ENCODE measurements at regions not wholly inside any gene's neighbourhood (a gene's known extent, or its start where the extent isn't known, plus 50 kb on each side); places are given as distances from the start of the nearest gene placed in this dataset.
A peak's percentile ranks its signal among the peaks of the same experiment; 100 is the strongest.

DNA sequence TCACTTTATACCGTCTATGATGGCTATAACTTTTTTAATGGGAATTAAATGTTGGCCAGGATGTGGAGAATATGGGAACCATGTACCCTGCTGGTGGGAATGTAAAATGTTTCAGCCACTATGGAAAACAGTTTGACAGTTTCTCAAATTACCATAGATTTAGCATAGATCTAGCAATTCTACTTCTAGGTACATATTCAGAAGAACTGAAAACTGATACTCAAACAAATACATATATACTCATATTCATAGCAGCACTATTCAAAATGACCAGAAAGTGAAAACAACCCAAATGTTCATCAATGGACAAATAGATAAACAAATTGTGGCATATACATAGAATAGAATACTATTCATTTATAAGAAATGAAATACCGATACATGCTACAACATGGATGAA lies 539.4 kb downstream of the IGSF11 start:
- Histone ChIP-seq H4K20me1 (replicated peaks in 1 of 2; ENCODE audit: control insufficient read depth in 1 of 2, insufficient read depth in 2 of 2, low read length in 2 of 2) (no peaks in the 10 kb centered on the region), H2BK120ac (replicated peaks; ENCODE audit: low read depth, low read length) (no peak overlapping the region), H4K91ac (replicated peaks; ENCODE audit: insufficient read length, low read length) (no peak overlapping the region), H3K9me3 (ENCODE audit: insufficient read depth in 2 of 2, low read depth in 1 of 2, low read length in 1 of 2) (no peaks in the 10 kb centered on the region), H3K4me1 (replicated peaks in 1 of 4; ENCODE audit: control insufficient read depth in 3 of 4, insufficient read depth in 4 of 4, low read length in 3 of 4) (no peaks in the 10 kb centered on the region), H3K23me2 (ENCODE audit: low read depth, low read length) (no peaks in the 10 kb centered on the region), H3K79me1 (ENCODE audit: low read depth, low read length) (no peaks in the 10 kb centered on the region), H2BK12ac (ENCODE audit: low read depth, low read length) (no peak overlapping the region), H3K4me2 (ENCODE audit: insufficient read depth in 1 of 2, low read depth in 2 of 2, low read length in 2 of 2) (no peak overlapping the region), H3K4ac (replicated peaks; ENCODE audit: insufficient read length, low read depth, low read length) (no peak overlapping the region), H2BK20ac (ENCODE audit: low read length) (no peak overlapping the region), H3K4me3 (ENCODE audit: extremely low read depth in 1 of 4, insufficient read depth in 2 of 4, low read depth in 3 of 4, low read length in 4 of 4) (no peak overlapping the region), H2AK5ac (ENCODE audit: low read depth, low read length) (no peak overlapping the region), H3K23ac (ENCODE audit: insufficient read length) (no peak overlapping the region), H3K9ac (replicated peaks in 1 of 4; ENCODE audit: extremely low read depth in 1 of 4, low read depth in 3 of 4, low read length in 3 of 4) (no peak overlapping the region), H3K27ac (ENCODE audit: low read depth, low read length) (no peak overlapping the region), H3K27me3 (replicated peaks in 1 of 4; ENCODE audit: control insufficient read depth in 3 of 4, extremely low read depth in 1 of 4, insufficient read depth in 3 of 4, low read length in 3 of 4) (no peaks in the 10 kb centered on the region), H3K56ac (replicated peaks; ENCODE audit: insufficient read length, low read depth, low read length) (no peak overlapping the region), H2AFZ (ENCODE audit: low read length) (no peak overlapping the region), H3K14ac (ENCODE audit: insufficient read length) (no peak overlapping the region), H4K5ac (ENCODE audit: insufficient read length, low read depth, low read length) (no peak overlapping the region), H4K8ac (ENCODE audit: extremely low read depth, insufficient read depth, low read length) (no peak overlapping the region), H2BK15ac (ENCODE audit: low read length) (no peak overlapping the region), H2BK5ac (ENCODE audit: low read depth, low read length) (no peak overlapping the region), H3K79me2 (ENCODE audit: control insufficient read depth in 1 of 2, insufficient read depth in 2 of 2, low read length in 2 of 2) (no peaks in the 10 kb centered on the region), H3K18ac (ENCODE audit: extremely low read depth, low read length) (no peak overlapping the region), H3K36me3 (ENCODE audit: control insufficient read depth in 2 of 4, insufficient read depth in 4 of 4, low read length in 3 of 4) (no peaks in the 10 kb centered on the region)
- TF ChIP-seq SUZ12 (IDR thresholded peaks at IDR 0.05; ENCODE audit: low read length) (no peak), POLR2AphosphoS5 (IDR thresholded peaks at IDR 0.05; ENCODE audit: low read depth, low read length) (no peak), SRF (IDR thresholded peaks at IDR 0.05; ENCODE audit: low read depth, low read length) (no peak), TEAD4 (IDR thresholded peaks at IDR 0.05; ENCODE audit: low read depth, low read length) (peak; percentile 45; the same call in 1 of the 2 replicates)
- TF ChIP-seq, protein P1, sequence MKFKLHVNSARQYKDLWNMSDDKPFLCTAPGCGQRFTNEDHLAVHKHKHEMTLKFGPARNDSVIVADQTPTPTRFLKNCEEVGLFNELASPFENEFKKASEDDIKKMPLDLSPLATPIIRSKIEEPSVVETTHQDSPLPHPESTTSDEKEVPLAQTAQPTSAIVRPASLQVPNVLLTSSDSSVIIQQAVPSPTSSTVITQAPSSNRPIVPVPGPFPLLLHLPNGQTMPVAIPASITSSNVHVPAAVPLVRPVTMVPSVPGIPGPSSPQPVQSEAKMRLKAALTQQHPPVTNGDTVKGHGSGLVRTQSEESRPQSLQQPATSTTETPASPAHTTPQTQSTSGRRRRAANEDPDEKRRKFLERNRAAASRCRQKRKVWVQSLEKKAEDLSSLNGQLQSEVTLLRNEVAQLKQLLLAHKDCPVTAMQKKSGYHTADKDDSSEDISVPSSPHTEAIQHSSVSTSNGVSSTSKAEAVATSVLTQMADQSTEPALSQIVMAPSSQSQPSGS (IDR thresholded peaks at IDR 0.05; ENCODE audit: low read length) = no peak
- no peak for DNase-seq (ENCODE audit: low read depth in 1 of 2, low spot score in 2 of 2)
- POLR2A ChIA-PET (ENCODE audit: partially characterized antibody) = interaction anchor here (0.7 kb wide), 1 partner anchor 78 kb away, joined by 3 read pairs; no protein-coding TSS in a partner anchor
- CTCF ChIA-PET (ENCODE audit: partially characterized antibody) = interaction anchor here (0.8 to 1.8 kb wide), 2 partner anchors 20 to 411 kb away, joined by 3 to 5 read pairs; no protein-coding TSS in a partner anchor
- 93% methylated on average over 2 of the region's 2 CpGs; no CpG with 5 or more reads in 1 of the 2 experiments for WGBS, 2 experiments (ENCODE audit: extremely low coverage in 1 of 2, insufficient coverage in 1 of 2, insufficient read length in 1 of 2, insufficient replicate concordance in 2 of 2, low coverage in 1 of 2, low lambda C conversion rate in 2 of 2, missing lambda C conversion rate in 1 of 2)
- no peak for FAIRE-seq
